Progenitor cell of endocrine pancreas (in vitro differentiated cells): ENCODE measurements at regions not wholly inside any gene's neighbourhood (a gene's known extent, or its start where the extent isn't known, plus 50 kb on each side); places are given as distances from the start of the nearest gene placed in this dataset.

Source experiments
- DNase-seq: peaks from one replicate; pipeline ENCODE4 v3.0.0; 2021; ENCODE audit warnings: low spot score; ENCODE audit not compliant: unreplicated experiment
- H3K27ac Mint-ChIP-seq: 2 replicates; pipeline ENCODE4 v1.8.0; 2021; ENCODE audit warnings: mild to moderate bottlenecking, moderate library complexity, mixed read lengths
- H3K27me3 Mint-ChIP-seq: 2 replicates; pipeline ENCODE4 v1.8.0; 2021; ENCODE audit warnings: mixed read lengths
- H3K36me3 Mint-ChIP-seq: 2 replicates; pipeline ENCODE4 v1.8.0; 2022; ENCODE audit warnings: mixed read lengths; ENCODE audit not compliant: insufficient read depth
- H3K4me1 Mint-ChIP-seq: 2 replicates; pipeline ENCODE4 v1.8.0; 2021; ENCODE audit warnings: low read depth, mixed read lengths
- H3K4me3 Mint-ChIP-seq: 2 replicates; pipeline ENCODE4 v1.8.0; 2021; ENCODE audit warnings: low read depth, mild to moderate bottlenecking, moderate library complexity, mixed read lengths
- H3K9me3 Mint-ChIP-seq: 2 replicates; pipeline ENCODE4 v1.8.0; 2021; ENCODE audit warnings: low read depth, mixed read lengths
- TF ChIP-seq, protein P1 (sequence below): fragments of 200-600 bp; sonication (generic); IDR thresholded peaks from one replicate; pipeline ENCODE4 v1.5.0; 2021; ENCODE audit warnings: antibody characterized with exemption, mild to moderate bottlenecking; ENCODE audit not compliant: unreplicated experiment

DNA sequence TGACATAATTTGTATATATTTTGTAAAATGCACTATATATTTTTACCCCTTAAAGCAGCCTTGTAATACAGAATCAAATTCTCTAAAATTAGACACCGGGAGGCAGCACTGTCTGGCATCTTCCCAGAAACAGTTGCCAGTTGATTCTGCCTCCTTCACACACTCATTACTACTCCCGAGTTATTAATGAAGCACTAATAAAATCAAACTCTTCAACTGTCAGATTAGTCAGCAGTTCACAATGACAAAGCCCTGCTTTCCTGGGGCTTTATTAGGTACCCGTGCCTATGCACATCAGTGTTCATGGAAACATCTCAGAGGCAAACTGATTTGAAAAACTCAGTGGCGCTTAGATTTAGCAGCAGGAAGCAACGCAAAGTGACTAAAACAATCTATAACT is 103.5 kb upstream of the VEGFC start:
- DNase-seq, result no peak
- Mint-ChIP-seq H3K4me3 (no peak overlapping the region), H3K4me1 (peaks cover 2% of the 10 kb centered on the region), H3K36me3 (no peaks in the 10 kb centered on the region), H3K27ac (no peak overlapping the region), H3K27me3 (peaks cover 8% of the 10 kb centered on the region), H3K9me3 (no peaks in the 10 kb centered on the region)
- TF ChIP-seq, protein P1, sequence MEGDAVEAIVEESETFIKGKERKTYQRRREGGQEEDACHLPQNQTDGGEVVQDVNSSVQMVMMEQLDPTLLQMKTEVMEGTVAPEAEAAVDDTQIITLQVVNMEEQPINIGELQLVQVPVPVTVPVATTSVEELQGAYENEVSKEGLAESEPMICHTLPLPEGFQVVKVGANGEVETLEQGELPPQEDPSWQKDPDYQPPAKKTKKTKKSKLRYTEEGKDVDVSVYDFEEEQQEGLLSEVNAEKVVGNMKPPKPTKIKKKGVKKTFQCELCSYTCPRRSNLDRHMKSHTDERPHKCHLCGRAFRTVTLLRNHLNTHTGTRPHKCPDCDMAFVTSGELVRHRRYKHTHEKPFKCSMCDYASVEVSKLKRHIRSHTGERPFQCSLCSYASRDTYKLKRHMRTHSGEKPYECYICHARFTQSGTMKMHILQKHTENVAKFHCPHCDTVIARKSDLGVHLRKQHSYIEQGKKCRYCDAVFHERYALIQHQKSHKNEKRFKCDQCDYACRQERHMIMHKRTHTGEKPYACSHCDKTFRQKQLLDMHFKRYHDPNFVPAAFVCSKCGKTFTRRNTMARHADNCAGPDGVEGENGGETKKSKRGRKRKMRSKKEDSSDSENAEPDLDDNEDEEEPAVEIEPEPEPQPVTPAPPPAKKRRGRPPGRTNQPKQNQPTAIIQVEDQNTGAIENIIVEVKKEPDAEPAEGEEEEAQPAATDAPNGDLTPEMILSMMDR, result no peak

DNA sequence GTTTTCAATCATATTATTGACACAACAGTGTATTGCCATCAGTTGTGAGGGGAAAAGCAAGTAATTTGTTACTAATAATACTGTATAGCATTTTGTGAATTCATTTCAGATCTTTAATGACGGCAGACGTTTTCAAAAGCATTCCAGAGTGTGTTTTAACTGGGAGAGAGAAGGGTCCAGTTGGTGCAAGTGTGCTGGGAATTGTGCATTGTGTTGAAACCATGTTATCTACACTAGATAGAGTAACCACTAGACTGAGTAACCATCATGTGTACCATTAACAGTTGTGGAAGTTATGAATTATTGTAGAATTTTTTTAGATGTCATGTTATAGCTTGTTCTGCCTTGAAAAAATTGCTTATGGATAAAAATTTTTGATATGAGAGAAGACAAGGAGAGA is 104.5 kb upstream of the VEGFC start:
- DNase-seq, result no peak

DNA sequence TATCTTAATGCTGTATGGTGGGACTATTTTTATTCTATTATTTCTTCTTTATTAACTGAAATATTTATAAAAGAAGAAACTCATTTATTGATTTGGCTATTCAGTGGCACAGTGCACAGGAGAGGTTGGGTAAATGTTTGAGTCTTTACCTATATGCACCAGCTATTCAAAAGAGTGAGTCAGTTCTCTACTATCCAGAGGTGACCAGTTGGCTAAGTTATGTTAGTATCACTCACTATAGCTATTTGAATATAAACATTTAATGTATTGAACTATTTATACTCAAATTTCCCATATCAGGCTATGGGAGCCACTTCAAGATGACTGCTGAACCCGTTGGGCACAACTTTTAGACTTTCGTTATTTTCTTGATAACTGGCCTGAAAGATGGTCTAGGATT is 106.1 kb upstream of the VEGFC start:
- H3K4me3 Mint-ChIP-seq, result no peak overlapping the region
- H3K27me3 Mint-ChIP-seq, result peaks cover 8% of the 10 kb centered on the region
- peaks cover 2% of the 10 kb centered on the region for H3K4me1 Mint-ChIP-seq
- TF ChIP-seq, protein P1, result no peak
- no peak for DNase-seq
- no peak overlapping the region for H3K27ac Mint-ChIP-seq
- H3K9me3 Mint-ChIP-seq, result no peaks in the 10 kb centered on the region
- no peaks in the 10 kb centered on the region for H3K36me3 Mint-ChIP-seq

More for the DNA sequence above, 104.5 kb upstream of the VEGFC start:
- peaks cover 2% of the 10 kb centered on the region for H3K4me1 Mint-ChIP-seq
- H3K27ac Mint-ChIP-seq, result no peak overlapping the region
- TF ChIP-seq, protein P1, result no peak
- no peak overlapping the region for H3K4me3 Mint-ChIP-seq
- H3K9me3 Mint-ChIP-seq, result no peaks in the 10 kb centered on the region
- H3K27me3 Mint-ChIP-seq, result peaks cover 8% of the 10 kb centered on the region
- H3K36me3 Mint-ChIP-seq, result no peaks in the 10 kb centered on the region

DNA sequence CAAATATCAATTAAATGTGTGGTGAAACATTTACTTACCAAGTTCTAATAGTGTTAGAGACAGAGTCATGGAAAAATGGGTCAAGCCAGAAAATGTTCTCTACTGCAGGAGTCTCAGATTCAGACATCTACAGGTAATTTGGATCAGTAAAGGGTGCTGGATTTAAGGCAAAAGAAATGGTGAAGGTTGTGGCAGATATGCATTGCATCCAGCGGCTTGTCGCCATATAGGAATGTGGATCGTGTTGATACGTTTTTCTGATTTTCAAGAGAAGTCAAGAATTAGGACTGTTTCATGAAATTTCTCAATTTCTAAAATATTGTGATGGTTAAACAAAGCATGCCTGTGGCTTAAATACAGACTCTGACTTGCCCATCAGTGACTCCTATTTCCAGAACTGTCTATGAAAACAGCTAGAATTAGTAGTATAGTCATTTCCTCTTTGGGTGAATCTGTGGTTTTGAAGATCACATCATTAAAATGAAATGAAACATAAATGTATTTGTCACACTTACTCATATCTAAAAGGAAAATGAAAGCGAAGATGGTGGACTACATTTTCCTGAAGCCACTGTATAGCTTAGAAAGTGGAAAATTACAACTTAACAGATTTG is 110.1 kb upstream of the VEGFC start:
- H3K27me3 Mint-ChIP-seq, result no peaks in the 10 kb centered on the region
- H3K4me1 Mint-ChIP-seq, result no peaks in the 10 kb centered on the region
- TF ChIP-seq, protein P1, result no peak
- H3K9me3 Mint-ChIP-seq, result no peaks in the 10 kb centered on the region
- no peak overlapping the region for H3K27ac Mint-ChIP-seq
- no peak for DNase-seq
- no peaks in the 10 kb centered on the region for H3K36me3 Mint-ChIP-seq
- H3K4me3 Mint-ChIP-seq, result no peak overlapping the region

GRCh38 chr4:176906709-176907108 is 114.0 kb upstream of the VEGFC start:
- no peak for DNase-seq
- H3K27ac Mint-ChIP-seq, result no peak overlapping the region
- H3K27me3 Mint-ChIP-seq, result no peaks in the 10 kb centered on the region
- TF ChIP-seq, protein P1, result no peak
- no peaks in the 10 kb centered on the region for H3K36me3 Mint-ChIP-seq
- H3K9me3 Mint-ChIP-seq, result no peaks in the 10 kb centered on the region
- no peaks in the 10 kb centered on the region for H3K4me1 Mint-ChIP-seq
- no peak overlapping the region for H3K4me3 Mint-ChIP-seq
